Prostate gland (tissue), 2 donors: ENCODE measurements at regions not wholly inside any gene's neighbourhood (a gene's known extent, or its start where the extent isn't known, plus 50 kb on each side); places are given as distances from the start of the nearest gene placed in this dataset.
"Not testable (repeated sequence)": the region's sequence is repeated elsewhere in the genome, so short reads cannot be mapped to it uniquely, and the experiment has no call there.

Experiments
- POLR2AphosphoS5 ChIP-seq: sonication (generic); formaldehyde crosslinking; IDR thresholded peaks from one replicate; pipeline ENCODE4 v1.6.1; 2017; ENCODE audit warnings: antibody characterized with exemption
- TF ChIP-seq, protein P1 (sequence below), 4 experiments: fragments of 200-600 bp in 2 of 4; fragments of 450-650 bp in 2 of 4; sonication (generic) in 2 of 4; IDR thresholded peaks; 1 replicate in 3 of 4; 2 replicates in 1 of 4; pipeline ENCODE4 v1.5.1; 2016 to 2019; ENCODE audit warnings: antibody characterized with exemption in 4 of 4, mild to moderate bottlenecking in 2 of 4, moderate library complexity in 2 of 4

- TF ChIP-seq, protein P1, sequence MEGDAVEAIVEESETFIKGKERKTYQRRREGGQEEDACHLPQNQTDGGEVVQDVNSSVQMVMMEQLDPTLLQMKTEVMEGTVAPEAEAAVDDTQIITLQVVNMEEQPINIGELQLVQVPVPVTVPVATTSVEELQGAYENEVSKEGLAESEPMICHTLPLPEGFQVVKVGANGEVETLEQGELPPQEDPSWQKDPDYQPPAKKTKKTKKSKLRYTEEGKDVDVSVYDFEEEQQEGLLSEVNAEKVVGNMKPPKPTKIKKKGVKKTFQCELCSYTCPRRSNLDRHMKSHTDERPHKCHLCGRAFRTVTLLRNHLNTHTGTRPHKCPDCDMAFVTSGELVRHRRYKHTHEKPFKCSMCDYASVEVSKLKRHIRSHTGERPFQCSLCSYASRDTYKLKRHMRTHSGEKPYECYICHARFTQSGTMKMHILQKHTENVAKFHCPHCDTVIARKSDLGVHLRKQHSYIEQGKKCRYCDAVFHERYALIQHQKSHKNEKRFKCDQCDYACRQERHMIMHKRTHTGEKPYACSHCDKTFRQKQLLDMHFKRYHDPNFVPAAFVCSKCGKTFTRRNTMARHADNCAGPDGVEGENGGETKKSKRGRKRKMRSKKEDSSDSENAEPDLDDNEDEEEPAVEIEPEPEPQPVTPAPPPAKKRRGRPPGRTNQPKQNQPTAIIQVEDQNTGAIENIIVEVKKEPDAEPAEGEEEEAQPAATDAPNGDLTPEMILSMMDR (IDR thresholded peaks at IDR 0.05): not testable (repeated sequence)
- TF ChIP-seq POLR2AphosphoS5: not testable (repeated sequence)
Measured at GRCh38 chr6:101098605-101099004, 217.5 kb upstream of the ASCC3 start.
